Hematopoietic multipotent progenitor cell treated with erythropoietin and hydrocortisone succinate and interleukin-3 and kit ligand, for 17 days (in vitro differentiated cells): ENCODE measurements at regions not wholly inside any gene's neighbourhood (a gene's known extent, or its start where the extent isn't known, plus 50 kb on each side); places are given as distances from the start of the nearest gene placed in this dataset.

Experiments
- DNase-seq: peaks from one replicate; pipeline ENCODE4 v3.0.0-alpha.2; 2015; ENCODE audit warnings: low spot score

GRCh38 chr6:168134560-168135201, 55.7 kb upstream of the FRMD1 start:
- DNase-seq: no peak

- DNase-seq: no peak
Observed at GRCh38 chr6:168133687-168134559, 54.9 kb upstream of the FRMD1 start.

GRCh38 chr6:168133168-168133561, 54.2 kb upstream of the FRMD1 start:
- DNase-seq: no peak

- no peak for DNase-seq
Observed at GRCh38 chr6:168132531-168133167, 53.6 kb upstream of the FRMD1 start.

GRCh38 chr6:168131464-168132415, 52.7 kb upstream of the FRMD1 start:
- no peak for DNase-seq

- DNase-seq: no peak
Observed at GRCh38 chr6:168130697-168131371, 51.8 kb upstream of the FRMD1 start.

- DNase-seq: no peak
Observed at GRCh38 chr6:168130168-168130696, 51.2 kb upstream of the FRMD1 start.

- no peak for DNase-seq
Observed at GRCh38 chr6:168129292-168130167, 50.5 kb upstream of the FRMD1 start.

- DNase-seq: no peak
Observed at GRCh38 chr6:168128631-168129291, 49.7 kb upstream of the FRMD1 start.
